ENCODE measurements at regions not wholly inside any gene's neighbourhood (a gene's known extent, or its start where the extent isn't known, plus 50 kb on each side); places are given as distances from the start of the nearest gene placed in this dataset.

DNA sequence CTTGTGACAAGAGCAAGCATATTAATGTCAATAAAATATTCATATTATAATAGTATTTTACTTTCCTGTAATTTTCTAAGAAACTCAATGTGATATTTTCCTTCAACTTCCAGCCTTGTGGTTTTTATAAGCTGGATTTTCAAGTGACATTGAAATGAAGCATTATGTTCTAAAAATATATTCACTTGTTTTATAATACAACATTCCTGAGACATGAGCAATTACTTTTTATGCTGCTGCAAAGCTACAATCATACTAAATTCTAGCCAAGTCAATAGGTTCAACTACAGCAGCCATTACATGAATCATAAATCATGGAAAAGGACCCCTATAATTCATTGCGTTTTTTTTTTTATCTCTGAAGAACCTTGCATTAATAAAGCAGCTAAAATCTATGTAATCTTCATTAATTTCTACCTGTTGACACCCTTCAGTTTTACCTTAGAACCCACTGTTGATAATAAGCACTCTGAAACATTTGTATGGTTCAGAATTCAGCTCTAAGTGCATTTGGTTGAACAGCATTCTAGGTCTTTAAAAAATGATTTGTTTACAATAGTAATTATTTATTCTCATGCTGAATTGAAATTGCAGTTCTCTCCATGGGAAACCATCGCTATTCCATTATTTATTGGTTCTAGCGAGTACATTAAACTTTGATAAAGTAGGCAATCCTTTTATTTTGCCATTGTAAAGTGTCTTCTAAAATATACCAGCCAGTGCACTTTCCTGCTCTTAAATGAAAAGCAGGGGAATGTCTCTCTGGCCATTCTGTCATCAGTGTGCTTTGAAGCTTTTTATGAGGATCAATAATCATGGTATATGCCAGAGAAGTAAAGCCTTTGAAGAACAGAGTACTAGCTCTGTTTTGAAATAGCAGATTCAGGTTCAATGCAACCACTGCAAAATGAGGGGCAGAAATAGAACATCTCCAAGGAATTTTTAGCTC is 132.6 kb downstream of the GNAT3 start:
- no TSS peak for BruUV-seq (replicated peaks)
- Histone ChIP-seq H3K4me3 (ENCODE audit: low read depth, low read length, poor library complexity, severe bottlenecking) (no peak overlapping the region), H3K4me2 (ENCODE audit: low read length) (no peak overlapping the region), H3K27ac (ENCODE audit: low read depth, low read length, poor library complexity, severe bottlenecking) (no peak overlapping the region), H3K9me3 (ENCODE audit: low read length) (no peaks in the 10 kb centered on the region), H3K79me2 (ENCODE audit: insufficient read depth, low read depth, low read length) (no peaks in the 10 kb centered on the region), H4K20me1 (ENCODE audit: insufficient read depth, low read length) (no peaks in the 10 kb centered on the region), H2AFZ (ENCODE audit: low read length) (no peak overlapping the region), H3K9me2 (ENCODE audit: insufficient read depth, low read length) (no peaks in the 10 kb centered on the region), H3K4me1 (ENCODE audit: insufficient read depth, low read length, poor library complexity, severe bottlenecking) (no peaks in the 10 kb centered on the region), H3K36me3 (ENCODE audit: insufficient read depth, low read length) (no peaks in the 10 kb centered on the region)
- TF ChIP-seq, protein P1, sequence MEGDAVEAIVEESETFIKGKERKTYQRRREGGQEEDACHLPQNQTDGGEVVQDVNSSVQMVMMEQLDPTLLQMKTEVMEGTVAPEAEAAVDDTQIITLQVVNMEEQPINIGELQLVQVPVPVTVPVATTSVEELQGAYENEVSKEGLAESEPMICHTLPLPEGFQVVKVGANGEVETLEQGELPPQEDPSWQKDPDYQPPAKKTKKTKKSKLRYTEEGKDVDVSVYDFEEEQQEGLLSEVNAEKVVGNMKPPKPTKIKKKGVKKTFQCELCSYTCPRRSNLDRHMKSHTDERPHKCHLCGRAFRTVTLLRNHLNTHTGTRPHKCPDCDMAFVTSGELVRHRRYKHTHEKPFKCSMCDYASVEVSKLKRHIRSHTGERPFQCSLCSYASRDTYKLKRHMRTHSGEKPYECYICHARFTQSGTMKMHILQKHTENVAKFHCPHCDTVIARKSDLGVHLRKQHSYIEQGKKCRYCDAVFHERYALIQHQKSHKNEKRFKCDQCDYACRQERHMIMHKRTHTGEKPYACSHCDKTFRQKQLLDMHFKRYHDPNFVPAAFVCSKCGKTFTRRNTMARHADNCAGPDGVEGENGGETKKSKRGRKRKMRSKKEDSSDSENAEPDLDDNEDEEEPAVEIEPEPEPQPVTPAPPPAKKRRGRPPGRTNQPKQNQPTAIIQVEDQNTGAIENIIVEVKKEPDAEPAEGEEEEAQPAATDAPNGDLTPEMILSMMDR (conservative IDR thresholded peaks at IDR 0.05; ENCODE audit: low read length) = no peak
- no peak for TF ChIP-seq EZH2phosphoT487 (IDR thresholded peaks at IDR 0.05; ENCODE audit: borderline replicate concordance, low read depth, low read length)
- intact Hi-C loops (cut with micrococcal nuclease; ENCODE audit: unreplicated experiment) = no loop called here
- DNase-seq (ENCODE audit: low spot score) = no peak
- CTCF ChIA-PET (ENCODE audit: unreplicated experiment) = no interaction called here
- POLR2A ChIA-PET = interaction anchor here (0.9 kb wide), 1 partner anchor 78 kb away, joined by 5 read pairs; no protein-coding TSS in a partner anchor

DNA sequence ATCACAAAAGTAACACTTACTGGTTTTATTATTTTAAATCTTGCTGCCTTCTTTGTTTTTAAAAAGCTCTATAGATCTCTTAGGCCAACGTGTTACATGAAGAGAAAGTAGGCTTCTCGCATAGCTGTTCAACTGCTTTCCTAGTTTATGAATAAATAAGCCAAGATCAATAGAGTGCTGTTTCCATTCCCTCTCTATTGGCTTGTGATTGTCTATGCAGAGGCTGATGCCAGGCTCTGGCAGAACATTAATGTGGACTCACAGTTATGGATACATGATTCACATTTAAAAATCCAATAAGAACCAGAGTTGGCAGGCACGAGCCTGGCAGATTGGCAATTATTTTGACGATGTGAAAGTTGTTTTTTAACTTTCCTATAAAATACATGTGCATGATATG is 137.5 kb downstream of the GNAT3 start:
- ChIA-PET POLR2A (no interaction called here), CTCF (ENCODE audit: unreplicated experiment) (no interaction called here)
- Histone ChIP-seq H3K79me2 (ENCODE audit: insufficient read depth, low read depth, low read length) (no peaks in the 10 kb centered on the region), H3K4me1 (ENCODE audit: insufficient read depth, low read length, poor library complexity, severe bottlenecking) (no peaks in the 10 kb centered on the region), H3K9me2 (ENCODE audit: insufficient read depth, low read length) (no peaks in the 10 kb centered on the region), H4K20me1 (ENCODE audit: insufficient read depth, low read length) (no peaks in the 10 kb centered on the region), H3K27ac (ENCODE audit: low read depth, low read length, poor library complexity, severe bottlenecking) (no peak overlapping the region), H3K4me3 (ENCODE audit: low read depth, low read length, poor library complexity, severe bottlenecking) (no peak overlapping the region), H3K36me3 (ENCODE audit: insufficient read depth, low read length) (no peaks in the 10 kb centered on the region), H2AFZ (ENCODE audit: low read length) (no peak overlapping the region), H3K4me2 (ENCODE audit: low read length) (no peak overlapping the region), H3K9me3 (ENCODE audit: low read length) (no peaks in the 10 kb centered on the region)
- DNase-seq (ENCODE audit: low spot score) = no peak
- no TSS peak for BruUV-seq (replicated peaks)
- no peak for TF ChIP-seq EZH2phosphoT487 (IDR thresholded peaks at IDR 0.05; ENCODE audit: borderline replicate concordance, low read depth, low read length)
- TF ChIP-seq, protein P1 (conservative IDR thresholded peaks at IDR 0.05; ENCODE audit: low read length) = no peak
- intact Hi-C loops (cut with micrococcal nuclease; ENCODE audit: unreplicated experiment) = no loop called here

DNA sequence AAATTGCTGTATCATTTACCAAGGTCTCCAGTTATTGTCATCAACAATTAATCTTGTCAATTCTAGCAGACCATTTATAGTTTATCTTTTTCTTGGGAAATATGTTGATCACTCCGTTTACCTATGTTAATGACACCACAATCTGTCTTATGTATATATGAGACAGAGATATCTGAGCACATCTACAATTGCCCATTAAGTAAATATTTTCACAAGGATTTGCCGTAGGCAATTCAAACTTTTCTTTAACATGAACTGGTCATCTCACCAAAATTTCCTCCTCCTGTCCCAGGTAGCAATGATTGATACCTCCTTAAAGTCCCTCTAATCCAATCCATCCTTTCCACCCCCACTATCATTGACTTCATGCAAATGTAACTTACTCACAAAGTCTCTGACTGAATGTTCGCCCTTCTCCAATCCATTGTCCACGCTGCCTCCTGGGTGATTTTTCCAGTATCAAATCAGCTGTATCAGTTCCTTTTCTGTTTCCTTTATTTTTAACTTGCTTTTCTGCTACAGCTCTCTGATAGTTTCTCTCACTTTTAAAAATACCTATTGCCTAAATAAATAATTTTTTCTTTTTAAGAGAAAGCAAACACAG is 138.3 kb downstream of the GNAT3 start:
- DNase-seq (ENCODE audit: low spot score) = no peak
- no peaks in the 10 kb centered on the region for H3K9me3 ChIP-seq (ENCODE audit: low read length)
- CTCF ChIA-PET (ENCODE audit: unreplicated experiment) = no interaction called here
- H4K20me1 ChIP-seq (ENCODE audit: insufficient read depth, low read length) = no peaks in the 10 kb centered on the region
- no peak overlapping the region for H3K4me3 ChIP-seq (ENCODE audit: low read depth, low read length, poor library complexity, severe bottlenecking)
- BruUV-seq (replicated peaks) = no TSS peak
- no peaks in the 10 kb centered on the region for H3K79me2 ChIP-seq (ENCODE audit: insufficient read depth, low read depth, low read length)
- H3K36me3 ChIP-seq (ENCODE audit: insufficient read depth, low read length) = no peaks in the 10 kb centered on the region
- intact Hi-C loops (cut with micrococcal nuclease; ENCODE audit: unreplicated experiment) = no loop called here
- H3K4me2 ChIP-seq (ENCODE audit: low read length) = no peak overlapping the region
- POLR2A ChIA-PET = no interaction called here
- H3K4me1 ChIP-seq (ENCODE audit: insufficient read depth, low read length, poor library complexity, severe bottlenecking) = no peaks in the 10 kb centered on the region
- H3K27ac ChIP-seq (ENCODE audit: low read depth, low read length, poor library complexity, severe bottlenecking) = no peak overlapping the region
- no peak overlapping the region for H2AFZ ChIP-seq (ENCODE audit: low read length)
- TF ChIP-seq EZH2phosphoT487 (IDR thresholded peaks at IDR 0.05; ENCODE audit: borderline replicate concordance, low read depth, low read length) = no peak
- TF ChIP-seq, protein P1 (conservative IDR thresholded peaks at IDR 0.05; ENCODE audit: low read length) = no peak
- no peaks in the 10 kb centered on the region for H3K9me2 ChIP-seq (ENCODE audit: insufficient read depth, low read length)

Data from OCI-LY7 (cell line).